ENCODE measurements at regions not wholly inside any gene's neighbourhood (a gene's known extent, or its start where the extent isn't known, plus 50 kb on each side); places are given as distances from the start of the nearest gene placed in this dataset.
"Not testable (repeated sequence)": the region's sequence is repeated elsewhere in the genome, so short reads cannot be mapped to it uniquely, and the experiment has no call there.

- Histone ChIP-seq H3K4me3 (ENCODE audit: low read depth, low read length) (no peak overlapping the region), H3K36me3 (ENCODE audit: control insufficient read depth, insufficient read depth, low read length) (no peaks in the 10 kb centered on the region), H3K27me3 (ENCODE audit: control insufficient read depth, insufficient read depth, low read length) (no peaks in the 10 kb centered on the region)
- DNase-seq (ENCODE audit: low read depth) = no peak
- no peak for TF ChIP-seq CTCF (IDR thresholded peaks at IDR 0.05; ENCODE audit: insufficient read depth, low read length, poor library complexity, severe bottlenecking)
Measured at GRCh38 chr5:117357886-117358285, 783.3 kb upstream of the SEMA6A start.

- TF ChIP-seq CTCF (IDR thresholded peaks at IDR 0.05; ENCODE audit: insufficient read depth, low read length, poor library complexity, severe bottlenecking) = no peak
- H3K36me3 ChIP-seq (ENCODE audit: control insufficient read depth, insufficient read depth, low read length) = no peaks in the 10 kb centered on the region
- no peaks in the 10 kb centered on the region for H3K27me3 ChIP-seq (ENCODE audit: control insufficient read depth, insufficient read depth, low read length)
- no peak overlapping the region for H3K4me3 ChIP-seq (ENCODE audit: low read depth, low read length)
- no peak for DNase-seq (ENCODE audit: low read depth)
Measured at GRCh38 chr5:117347280-117347679, 772.7 kb upstream of the SEMA6A start.

DNA sequence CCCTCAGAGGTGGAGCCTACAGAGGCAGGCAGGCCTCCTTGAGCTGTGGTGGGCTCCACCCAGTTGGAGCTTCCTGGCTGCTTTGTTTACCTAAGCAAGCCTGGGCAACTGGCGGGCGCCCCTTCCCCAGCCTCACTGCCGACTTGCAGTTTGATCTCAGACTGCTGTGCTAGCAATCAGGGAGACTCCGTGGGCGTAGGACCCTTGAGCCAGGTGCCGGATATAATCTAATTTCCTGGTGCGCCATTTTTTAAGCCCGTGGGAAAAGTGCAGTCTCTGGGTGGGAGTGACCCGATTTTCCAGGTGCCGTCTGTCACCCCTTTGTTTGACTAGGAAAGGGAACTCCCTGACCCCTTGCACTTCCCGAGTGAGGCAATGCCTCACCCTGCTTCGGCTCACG, 769.1 kb upstream of the SEMA6A start:
- H3K4me3 ChIP-seq (ENCODE audit: low read depth, low read length); H3K27me3 ChIP-seq (ENCODE audit: control insufficient read depth, insufficient read depth, low read length); DNase-seq (ENCODE audit: low read depth); H3K36me3 ChIP-seq (ENCODE audit: control insufficient read depth, insufficient read depth, low read length): not testable (repeated sequence)

- no peak for DNase-seq (ENCODE audit: low read depth)
- H3K27me3 ChIP-seq (ENCODE audit: control insufficient read depth, insufficient read depth, low read length) = no peaks in the 10 kb centered on the region
- no peaks in the 10 kb centered on the region for H3K36me3 ChIP-seq (ENCODE audit: control insufficient read depth, insufficient read depth, low read length)
- H3K4me3 ChIP-seq (ENCODE audit: low read depth, low read length) = no peak overlapping the region
- no peak for TF ChIP-seq CTCF (IDR thresholded peaks at IDR 0.05; ENCODE audit: insufficient read depth, low read length, poor library complexity, severe bottlenecking)
Measured at GRCh38 chr5:117337064-117337749, 762.6 kb upstream of the SEMA6A start.

GRCh38 chr5:117336208-117336607, 761.6 kb upstream of the SEMA6A start:
- no peak for TF ChIP-seq CTCF (IDR thresholded peaks at IDR 0.05; ENCODE audit: insufficient read depth, low read length, poor library complexity, severe bottlenecking)
- DNase-seq (ENCODE audit: low read depth) = no peak
- H3K27me3 ChIP-seq (ENCODE audit: control insufficient read depth, insufficient read depth, low read length) = no peaks in the 10 kb centered on the region
- H3K4me3 ChIP-seq (ENCODE audit: low read depth, low read length) = no peak overlapping the region
- no peaks in the 10 kb centered on the region for H3K36me3 ChIP-seq (ENCODE audit: control insufficient read depth, insufficient read depth, low read length)

DNA sequence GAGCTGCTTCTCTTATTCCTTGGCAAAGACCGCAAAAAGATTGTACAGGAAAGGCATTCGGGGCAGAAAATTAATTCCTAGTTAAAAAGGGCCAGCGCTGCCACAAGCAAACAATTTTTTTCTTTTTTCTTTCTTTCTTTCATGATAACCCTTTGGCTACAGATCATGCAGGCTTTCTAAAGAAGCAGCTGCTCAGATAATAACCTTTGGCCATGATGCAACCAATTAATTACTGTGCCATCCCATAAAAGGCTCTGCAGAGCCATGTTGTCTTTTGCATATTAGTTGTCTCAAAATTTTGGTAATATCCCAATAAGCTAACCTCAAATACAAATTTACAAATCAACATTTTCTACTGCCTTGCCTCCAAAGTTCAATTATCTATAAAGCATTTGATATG, 758.4 kb upstream of the SEMA6A start:
- no peak for DNase-seq (ENCODE audit: low read depth)
- Histone ChIP-seq H3K27me3 (ENCODE audit: control insufficient read depth, insufficient read depth, low read length) (no peaks in the 10 kb centered on the region), H3K4me3 (ENCODE audit: low read depth, low read length) (no peak overlapping the region), H3K36me3 (ENCODE audit: control insufficient read depth, insufficient read depth, low read length) (no peaks in the 10 kb centered on the region)
- no peak for TF ChIP-seq CTCF (IDR thresholded peaks at IDR 0.05; ENCODE audit: insufficient read depth, low read length, poor library complexity, severe bottlenecking)

Measured in kidney epithelial cell (primary cell).